CD4-positive, alpha-beta T cell treated with Interleukin-4 for 4 hours (primary cell): ENCODE measurements at regions not wholly inside any gene's neighbourhood (a gene's known extent, or its start where the extent isn't known, plus 50 kb on each side); places are given as distances from the start of the nearest gene placed in this dataset.
"Not testable (repeated sequence)": the region's sequence is repeated elsewhere in the genome, so short reads cannot be mapped to it uniquely, and the experiment has no call there.

ENCODE experiments used
- DNase-seq: peaks from one replicate; pipeline ENCODE4 v3.0.0-alpha.2; 2020

DNA sequence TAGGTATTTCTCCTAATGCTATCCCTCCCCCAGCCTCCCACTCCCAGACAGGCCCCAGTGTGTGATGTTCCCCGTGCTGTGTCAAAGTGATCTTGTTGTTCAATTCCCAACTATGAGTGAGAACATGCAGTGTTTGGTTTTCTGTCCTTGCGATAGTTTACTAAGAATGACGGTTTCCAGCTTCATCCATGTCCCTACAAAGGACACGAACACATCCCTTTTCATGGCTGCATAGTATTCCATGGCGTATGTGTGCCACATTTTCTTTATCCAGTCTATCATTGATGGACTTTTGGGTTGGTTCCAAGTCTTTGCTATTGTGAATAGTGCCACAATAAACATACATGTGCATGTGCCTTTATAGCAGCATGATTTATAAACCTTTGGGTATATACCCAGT is 999.3 kb upstream of the ZEB2 start:
- not testable (repeated sequence) for DNase-seq

DNA sequence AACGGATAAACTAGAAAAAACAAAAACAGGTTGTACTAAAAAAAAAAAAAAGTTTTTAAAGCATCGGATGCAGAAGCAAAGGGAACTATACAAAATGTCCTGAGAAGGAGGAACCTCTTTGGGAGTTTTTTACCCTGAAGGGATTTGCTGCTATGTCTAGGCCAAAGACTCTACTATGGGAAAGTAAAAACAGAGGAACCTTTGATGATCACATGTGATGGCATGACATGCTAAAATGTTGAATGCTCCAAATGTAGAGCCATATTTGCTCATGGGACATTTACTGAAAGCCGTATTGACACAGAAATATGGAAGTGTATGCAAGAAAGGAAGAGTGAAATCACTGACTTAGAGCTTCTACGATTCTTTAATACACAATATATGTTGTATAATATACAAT is 992.0 kb upstream of the ZEB2 start:
- DNase-seq = no peak

DNA sequence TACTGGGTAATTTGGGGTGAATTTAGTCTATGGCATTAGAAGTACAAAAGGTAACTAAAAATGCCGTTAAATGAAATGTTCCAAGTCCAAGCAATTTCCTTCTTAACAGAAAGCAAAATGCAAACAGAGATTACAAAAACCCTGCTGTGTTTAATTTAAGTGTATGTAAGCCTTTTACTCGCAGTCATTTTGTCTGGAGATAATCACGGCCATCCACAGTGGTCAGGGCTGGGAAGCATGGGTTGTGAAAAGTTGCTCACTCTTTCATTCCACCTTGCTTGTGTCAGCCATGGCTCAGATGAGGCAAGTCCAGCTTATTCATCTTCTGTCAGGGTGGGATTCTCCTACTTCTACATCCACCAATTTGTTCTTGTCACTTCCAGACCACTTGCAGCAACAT is 983.6 kb upstream of the ZEB2 start:
- no peak for DNase-seq

GRCh38 chr2:145501920-145502319 is 982.0 kb upstream of the ZEB2 start:
- DNase-seq = no peak

DNA sequence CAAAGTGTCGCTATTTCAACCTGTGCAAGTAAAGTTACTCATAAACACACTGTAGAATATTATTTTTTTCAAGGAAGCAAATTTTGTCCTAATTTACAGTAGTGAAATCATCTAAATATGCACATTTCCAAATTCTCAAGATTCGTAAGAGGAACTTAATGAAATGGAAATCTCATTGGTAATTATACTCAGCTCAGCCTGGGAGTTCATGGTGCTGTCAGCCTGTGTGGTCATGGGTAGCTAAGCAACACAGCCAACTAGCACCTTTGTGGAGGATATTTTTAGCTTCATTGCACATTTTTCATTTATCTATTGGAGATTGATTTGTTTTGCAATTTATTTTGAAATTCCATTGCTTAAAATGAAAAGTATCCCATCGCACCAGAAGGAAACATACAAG is 975.7 kb upstream of the ZEB2 start:
- DNase-seq = no peak

- no peak for DNase-seq
Observed at GRCh38 chr2:145494441-145494840, 974.5 kb upstream of the ZEB2 start.

- DNase-seq = no peak
Observed at GRCh38 chr2:145488571-145488970, 968.7 kb upstream of the ZEB2 start.

GRCh38 chr2:145484448-145485097 is 964.7 kb upstream of the ZEB2 start:
- DNase-seq = no peak

DNA sequence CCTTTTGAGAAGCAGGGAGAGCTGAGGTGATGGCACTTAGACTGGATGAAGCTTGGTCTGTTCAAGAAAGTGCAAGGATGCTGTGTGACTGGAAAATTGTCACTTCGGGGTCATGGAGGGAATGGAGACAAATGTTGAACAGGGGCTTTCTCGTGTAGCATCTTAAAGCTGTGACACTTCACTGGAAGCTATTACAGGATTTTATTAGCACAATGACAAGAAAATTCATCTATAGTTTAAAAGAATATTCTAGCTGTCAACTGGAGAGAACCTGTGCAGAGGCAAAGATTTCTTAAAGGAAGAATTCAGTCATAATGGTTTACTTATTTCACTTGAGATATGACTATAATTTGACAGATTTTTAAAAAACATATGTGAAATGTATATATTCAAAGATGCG is 963.9 kb upstream of the ZEB2 start:
- no peak for DNase-seq

DNA sequence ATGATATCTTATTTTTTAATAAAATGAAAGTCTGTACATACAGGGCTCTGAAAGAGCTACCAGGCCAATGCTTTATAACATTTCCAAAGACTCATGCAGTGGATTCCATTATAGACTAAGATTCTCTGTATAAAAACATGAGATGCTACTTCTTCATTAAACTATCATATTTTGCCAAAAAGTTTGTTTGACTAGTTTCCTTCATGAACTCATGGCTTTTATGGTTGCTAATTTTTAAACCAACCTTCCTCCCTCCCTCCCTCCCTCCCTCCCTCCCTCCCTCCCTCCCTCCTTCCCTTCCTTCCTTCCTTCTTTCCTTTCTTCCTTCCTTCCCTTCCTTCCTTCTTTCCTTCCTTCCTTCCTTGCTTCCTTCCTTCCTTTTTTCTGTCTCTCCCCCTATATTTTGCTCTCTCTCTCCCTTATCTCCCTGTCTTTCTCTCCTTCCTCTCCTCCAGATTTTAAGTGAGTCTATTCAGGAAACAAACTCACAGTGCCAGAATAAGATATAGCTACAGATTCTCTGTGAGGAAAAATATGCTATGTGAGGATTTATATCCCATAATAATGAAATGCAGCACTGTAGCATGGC is 961.5 kb upstream of the ZEB2 start:
- no peak for DNase-seq

DNA sequence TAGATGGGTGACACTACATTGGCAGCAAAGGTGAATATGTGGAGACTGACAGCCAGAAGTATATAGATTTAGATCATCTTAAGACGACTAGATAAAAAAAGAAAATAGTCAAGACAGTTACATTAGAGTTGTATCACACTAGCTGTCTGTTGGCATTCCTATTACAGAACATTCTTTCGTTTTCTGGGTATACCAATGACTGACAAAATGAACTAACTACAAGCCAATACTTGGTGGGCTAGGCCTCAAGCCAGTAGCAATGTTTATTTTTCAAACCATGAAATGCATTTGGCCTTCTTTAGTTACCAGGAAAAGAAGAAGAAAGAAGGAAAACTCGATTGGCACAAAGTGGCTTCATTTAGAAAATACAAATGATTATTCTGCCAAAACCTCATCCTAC is 944.9 kb upstream of the ZEB2 start:
- no peak for DNase-seq

DNA sequence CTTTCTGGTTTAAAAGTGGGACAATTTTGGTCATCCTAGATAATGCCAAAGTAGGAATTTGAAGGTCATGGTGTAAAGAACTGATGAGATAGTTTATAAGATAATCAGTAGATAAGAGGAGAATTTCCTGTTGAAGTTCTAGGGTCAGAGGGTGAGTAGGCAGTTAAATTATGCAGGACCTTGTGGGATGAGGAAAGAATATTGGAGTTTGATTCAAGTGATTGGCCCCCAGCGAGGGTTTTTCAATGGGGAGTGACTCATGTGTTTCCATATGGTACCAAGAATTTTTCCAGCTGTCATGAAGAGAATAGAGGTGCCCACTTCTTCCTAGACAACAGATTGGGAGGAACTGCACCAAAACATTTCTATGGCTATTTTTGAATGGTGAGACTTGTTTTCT is 940.2 kb upstream of the ZEB2 start:
- DNase-seq = no peak

- no peak for DNase-seq
Observed at GRCh38 chr2:145431181-145431951, 911.4 kb upstream of the ZEB2 start.

DNA sequence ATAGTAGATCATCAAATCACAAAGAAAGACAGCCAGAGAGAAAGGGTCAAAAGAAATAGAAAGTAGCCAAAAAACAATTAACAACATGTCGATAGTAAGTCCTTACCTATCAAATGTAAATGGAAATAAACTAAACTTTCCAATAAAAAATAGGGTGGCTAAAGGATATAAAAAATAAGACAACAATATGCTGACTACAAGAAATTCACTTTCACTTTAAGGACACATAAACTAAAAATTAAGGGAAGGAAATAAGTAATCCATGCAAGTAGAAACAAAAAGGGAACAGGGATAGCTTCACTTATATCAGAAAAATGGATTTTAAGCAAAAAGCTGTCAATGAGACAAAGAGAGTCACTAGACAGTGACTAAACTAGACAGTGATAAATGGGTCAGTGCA is 903.9 kb upstream of the ZEB2 start:
- no peak for DNase-seq

DNA sequence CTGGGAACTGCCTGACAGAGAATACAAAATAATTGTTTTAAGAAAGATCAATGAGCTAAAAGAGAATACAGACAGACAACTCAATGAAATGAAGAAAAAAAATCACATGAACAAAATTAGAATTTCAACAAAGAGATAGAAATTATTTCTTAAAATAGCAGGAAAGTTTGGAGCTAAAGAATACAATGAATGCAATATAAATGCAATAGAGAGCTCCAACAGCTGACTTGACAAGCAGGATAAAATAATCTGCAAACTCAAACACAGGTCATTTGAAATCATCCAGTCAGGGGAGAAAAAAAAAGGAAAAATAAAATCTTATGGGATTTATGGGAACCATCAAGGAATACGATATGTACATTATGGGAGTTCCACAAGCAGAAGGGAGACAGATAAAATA is 902.7 kb upstream of the ZEB2 start:
- DNase-seq = no peak

DNA sequence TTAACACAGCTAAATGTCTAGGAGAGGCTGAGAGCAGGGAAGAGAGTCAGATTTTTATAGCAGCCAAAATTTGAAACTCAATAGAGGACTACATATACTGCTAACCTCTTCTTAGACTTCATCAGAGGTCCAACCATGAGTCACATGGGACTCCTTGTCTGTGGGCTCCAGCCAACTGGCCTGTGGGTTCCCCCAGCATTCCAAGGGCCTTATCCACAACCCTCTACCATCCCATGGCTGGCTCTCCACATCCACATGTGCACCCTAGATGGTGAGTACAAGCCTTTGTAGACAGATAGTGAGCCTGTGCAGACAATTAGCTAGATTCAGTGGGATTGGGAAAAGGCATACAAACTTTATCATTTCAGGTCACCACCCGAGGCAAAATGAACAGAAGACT is 901.9 kb upstream of the ZEB2 start:
- DNase-seq = no peak

- no peak for DNase-seq
Observed at GRCh38 chr2:145416640-145417039, 896.7 kb upstream of the ZEB2 start.

- DNase-seq = no peak
Observed at GRCh38 chr2:145415151-145415550, 895.2 kb upstream of the ZEB2 start.

DNA sequence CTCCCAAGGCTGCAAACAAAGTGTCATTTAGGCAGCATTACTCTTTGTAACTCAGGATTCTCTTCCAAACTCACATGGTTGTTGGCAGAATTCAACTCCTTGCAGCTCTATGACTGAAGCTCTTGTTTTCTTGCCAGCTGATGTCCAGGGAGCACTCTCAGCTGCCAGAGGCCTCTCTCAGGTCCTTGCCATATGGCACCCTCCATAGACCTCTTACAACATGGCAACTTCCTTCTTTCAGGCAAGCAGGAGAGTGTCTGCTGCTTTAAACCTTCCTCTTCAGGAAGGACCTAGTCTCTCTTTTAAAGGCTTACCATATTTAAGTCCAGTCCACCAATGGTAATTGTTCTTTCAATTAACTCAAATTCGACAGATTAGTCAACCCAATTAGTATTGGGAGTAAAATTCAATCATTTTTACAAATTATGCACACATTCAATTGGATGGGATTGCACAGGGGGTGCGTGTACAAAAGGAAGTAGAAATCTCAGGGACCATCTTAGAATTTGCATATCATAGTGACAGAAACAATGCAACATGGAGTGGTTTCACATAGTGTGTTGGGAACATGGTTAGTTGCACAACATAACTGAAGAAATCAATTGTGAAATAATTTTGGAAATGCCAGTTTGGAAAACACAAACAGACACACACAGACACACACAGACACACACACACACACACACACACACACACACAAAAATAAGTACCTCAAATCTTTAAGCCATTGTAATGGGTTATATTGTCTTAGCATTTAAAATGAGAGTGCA is 893.5 kb upstream of the ZEB2 start:
- no peak for DNase-seq

DNA sequence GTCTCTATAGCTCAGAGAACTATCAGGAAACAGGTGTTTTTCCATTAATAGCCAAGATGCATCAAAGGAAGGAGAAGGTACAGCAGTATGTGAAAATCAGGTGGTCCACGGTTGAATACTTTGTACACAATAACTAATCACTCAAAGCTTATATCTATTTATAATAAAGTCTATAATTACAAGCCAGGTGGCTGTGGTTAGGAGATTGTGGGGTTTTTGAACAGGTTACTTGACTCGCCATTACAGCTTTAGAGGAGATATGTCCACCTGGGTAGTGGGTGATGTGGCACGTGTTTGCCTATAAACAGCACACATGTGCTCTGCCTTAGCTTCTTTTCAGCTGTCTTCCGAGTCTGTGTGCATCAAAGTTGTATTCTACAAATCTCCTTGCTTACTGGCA is 892.2 kb upstream of the ZEB2 start:
- no peak for DNase-seq

- DNase-seq = peak; percentile 4
Observed at GRCh38 chr2:145411493-145411892, 891.6 kb upstream of the ZEB2 start.

DNA sequence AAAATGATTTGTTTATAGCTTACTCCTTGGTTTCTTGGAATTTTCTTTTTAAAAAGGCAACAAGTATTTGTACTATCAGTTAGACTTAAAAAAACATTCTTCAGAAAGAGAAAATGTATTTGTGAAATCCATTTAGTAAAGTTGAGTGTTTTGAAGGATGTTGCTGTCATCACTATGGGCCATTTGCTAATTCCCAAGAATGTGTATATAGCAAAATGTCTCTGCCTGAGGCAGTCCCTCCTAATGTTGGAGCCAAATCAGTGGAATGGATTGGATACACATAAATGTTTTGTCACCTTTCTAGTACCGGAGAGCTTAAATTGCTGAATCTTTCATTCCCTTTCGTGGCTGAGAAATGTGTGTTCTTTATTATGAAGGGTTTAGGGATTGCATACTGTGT is 890.2 kb upstream of the ZEB2 start:
- no peak for DNase-seq

DNA sequence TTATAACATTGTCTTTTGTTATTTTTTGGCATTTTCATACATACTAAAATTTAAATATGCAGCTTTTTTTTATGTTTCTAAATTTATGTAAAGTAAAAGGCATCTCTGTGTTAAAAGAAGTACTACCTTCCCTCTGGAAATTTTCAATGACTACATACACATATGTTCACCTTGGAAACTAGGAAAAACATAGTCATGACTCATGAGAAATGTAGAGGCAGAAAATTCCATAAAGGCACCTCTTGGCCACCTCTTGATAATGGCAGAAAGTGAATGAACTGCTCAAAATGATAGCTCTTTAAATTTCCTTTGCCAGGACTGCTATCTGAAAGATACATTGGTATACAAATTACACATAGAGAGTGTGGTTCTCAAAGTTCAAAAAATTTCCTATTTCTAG is 889.1 kb upstream of the ZEB2 start:
- no peak for DNase-seq

GRCh38 chr2:145404690-145405089 is 884.8 kb upstream of the ZEB2 start:
- DNase-seq = no peak
